GM18498 (cell line): ENCODE measurements at regions not wholly inside any gene's neighbourhood (a gene's known extent, or its start where the extent isn't known, plus 50 kb on each side); places are given as distances from the start of the nearest gene placed in this dataset.

Source experiments
- ATAC-seq: cut with Tn5 transposase; IDR thresholded peaks from one replicate; pipeline ENCODE4 v1.9.1; 2021; ENCODE audit warnings: mild to moderate bottlenecking, moderate library complexity; ENCODE audit not compliant: unreplicated experiment

DNA sequence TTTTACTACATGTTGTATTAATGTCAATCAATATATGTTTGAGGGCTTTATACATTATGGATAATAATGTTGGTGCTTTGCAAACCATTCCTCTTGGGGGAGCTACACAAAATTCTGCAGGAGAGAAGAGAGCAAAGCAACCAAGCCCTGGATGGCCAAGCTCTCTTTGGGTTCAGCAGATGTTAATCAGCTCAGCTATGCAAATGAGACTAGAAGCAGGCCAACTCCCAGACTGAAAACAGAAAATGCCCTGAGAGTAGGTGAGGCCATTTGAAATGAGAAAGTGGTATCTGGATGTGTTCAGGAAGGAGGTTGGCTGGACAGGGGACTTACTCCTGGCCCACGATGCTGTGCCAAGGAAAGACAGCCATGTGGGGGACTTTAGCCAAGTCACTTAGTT lies 387.0 kb downstream of the BCOR start:
- ATAC-seq: no peak

DNA sequence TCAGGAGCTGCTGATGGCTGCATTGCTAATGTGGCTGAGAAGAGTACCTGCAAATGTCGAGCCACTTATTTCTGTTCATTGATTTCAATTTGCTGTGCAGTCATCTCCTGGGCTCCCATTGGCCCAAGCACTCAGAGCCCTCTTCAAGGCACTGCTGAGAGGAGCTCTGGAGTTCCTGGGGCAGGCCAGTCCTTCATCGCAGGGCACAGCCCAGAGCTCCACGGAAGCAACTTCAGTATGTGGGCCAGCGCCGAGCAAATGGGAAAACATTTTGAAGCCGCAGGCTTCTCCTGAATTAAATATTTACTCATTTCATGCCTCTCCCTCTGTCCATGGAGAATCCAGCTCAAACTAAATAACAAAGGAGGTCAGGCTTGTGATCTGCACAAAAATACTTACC lies 383.3 kb downstream of the BCOR start:
- no peak for ATAC-seq

DNA sequence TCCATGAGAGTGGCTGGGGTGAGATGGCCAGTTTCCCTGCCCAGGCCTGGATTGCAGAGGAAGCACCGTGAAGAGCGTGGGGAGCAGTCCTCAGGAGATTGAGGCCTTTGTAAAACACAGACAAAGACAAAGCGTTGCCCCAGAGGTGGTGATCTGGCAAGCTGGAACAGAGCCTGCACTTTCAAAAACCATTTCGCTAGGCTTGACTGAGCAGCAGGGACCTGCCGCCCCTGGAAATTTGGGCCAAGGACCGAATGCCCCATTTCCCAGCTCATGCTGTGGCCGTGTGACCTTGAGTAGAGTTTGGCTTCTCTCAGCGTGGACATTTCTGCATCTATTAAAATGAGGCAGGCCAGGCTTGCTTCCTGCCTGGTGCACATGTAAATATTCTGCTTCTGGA lies 381.4 kb downstream of the BCOR start:
- ATAC-seq: no peak

GRCh38 chrX:39716802-39717540 lies 380.8 kb downstream of the BCOR start:
- no peak for ATAC-seq

DNA sequence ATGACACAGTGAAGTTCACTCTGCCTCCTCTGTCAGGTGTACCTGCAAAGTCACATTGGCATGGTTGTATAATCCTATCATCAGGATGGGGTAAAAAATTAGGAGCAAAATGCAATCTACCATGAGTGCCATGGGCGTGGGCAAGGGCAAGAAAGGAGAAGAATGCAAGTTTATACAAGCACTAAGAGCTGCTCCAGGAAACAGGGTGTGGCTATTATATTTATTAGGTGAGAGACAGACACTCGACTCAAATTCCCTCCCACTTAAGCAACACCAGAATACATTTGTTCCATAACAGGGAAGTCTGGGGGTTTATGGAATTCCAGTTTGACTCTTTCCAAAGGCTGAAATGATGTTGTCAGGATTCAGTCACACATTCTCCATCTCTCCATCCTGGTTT lies 378.8 kb downstream of the BCOR start:
- ATAC-seq: no peak

GRCh38 chrX:39720945-39721344 lies 376.8 kb downstream of the BCOR start:
- no peak for ATAC-seq

DNA sequence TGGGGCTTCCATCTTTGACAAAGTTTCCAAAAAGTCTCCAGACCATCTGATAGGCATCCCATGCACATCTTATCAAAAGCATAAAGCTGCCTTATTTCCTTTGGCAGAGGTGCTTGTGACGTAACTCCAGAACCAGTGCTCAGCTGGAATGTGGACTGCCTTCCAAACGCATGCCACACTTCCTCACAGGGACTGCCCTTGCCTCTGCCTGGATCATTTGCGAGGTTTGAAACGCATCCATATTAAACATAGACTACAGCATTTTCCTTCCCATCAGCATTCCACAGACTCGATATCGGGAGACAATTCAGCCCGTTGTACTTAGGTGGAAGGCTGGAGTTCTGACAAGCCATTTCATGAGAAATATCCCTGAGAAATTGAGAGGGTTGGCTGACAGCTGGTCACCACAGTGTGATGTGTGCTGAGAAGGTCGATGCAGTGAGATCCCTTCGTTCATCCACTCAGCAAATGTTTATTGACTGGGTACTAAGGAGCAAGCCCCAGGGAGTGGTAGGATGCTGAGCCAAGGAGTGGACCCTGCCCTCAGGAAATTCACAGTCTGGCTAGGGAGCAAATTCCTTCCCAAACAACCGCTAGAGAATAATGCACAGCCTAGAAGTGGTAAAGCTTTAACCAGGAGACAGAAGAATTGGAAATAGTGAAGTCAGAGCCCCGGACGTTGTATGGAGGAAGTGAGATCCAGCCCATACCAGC lies 376.0 kb downstream of the BCOR start:
- ATAC-seq: no peak

- no peak for ATAC-seq
Observed at GRCh38 chrX:39724544-39724943, 373.2 kb downstream of the BCOR start.

DNA sequence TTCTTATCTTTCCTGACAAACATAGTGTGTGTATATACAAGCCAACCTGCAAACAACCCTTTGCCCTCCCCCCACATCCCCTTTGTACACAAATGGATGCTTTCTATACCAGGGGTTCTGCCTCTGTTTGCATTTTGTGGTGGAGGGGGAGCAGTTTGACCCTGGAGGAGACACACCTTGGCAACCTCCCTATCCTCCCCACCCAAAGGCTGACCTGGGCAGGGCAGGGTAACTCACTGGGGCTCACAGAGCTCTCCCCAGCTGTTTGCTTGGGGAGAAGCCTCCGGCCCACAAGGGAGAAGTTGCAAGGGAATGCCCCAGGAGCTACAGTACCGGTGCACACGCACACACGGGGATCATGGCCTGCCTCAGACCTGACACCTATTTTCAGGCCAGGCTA lies 372.6 kb downstream of the BCOR start:
- ATAC-seq: no peak

- no peak for ATAC-seq
Observed at GRCh38 chrX:39725928-39726619, 371.7 kb downstream of the BCOR start.

GRCh38 chrX:39726771-39727170 lies 371.0 kb downstream of the BCOR start:
- no peak for ATAC-seq

GRCh38 chrX:39728025-39728424 lies 369.7 kb downstream of the BCOR start:
- ATAC-seq: no peak

DNA sequence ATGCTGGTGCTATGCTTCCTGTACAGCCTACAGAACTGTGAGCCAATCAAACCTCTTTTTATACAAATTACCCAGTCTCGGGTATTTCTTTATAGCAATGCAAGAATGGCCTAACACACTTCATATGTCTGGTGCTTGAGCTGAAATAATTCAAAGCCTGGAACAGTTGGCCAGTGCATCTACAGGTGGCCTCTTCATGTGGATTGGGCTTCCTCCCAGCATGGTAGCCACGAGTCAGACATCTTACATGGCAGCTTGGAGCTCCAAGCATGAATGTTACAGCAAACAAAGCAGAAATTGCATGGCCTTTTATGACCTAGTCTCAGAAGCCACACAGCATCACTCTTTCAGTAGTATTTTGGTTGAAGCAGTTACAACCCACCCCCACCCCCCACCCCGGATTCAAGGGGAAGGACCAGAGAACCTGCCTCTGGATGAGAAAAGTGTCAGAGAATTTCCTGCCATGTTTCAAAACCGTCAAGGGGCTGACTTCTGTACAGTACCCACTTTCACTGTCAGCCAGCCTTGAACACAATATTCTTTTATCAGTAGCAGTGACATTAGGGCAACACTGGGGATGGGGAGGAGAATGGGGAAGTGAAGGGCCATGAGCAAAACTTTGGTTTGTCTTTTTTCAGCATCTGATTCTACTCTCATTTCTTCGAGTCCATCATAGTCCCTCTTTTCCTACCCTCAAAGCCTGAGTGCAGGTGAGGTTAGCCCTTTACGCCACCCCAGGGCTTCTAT lies 368.7 kb downstream of the BCOR start:
- ATAC-seq: no peak

- ATAC-seq: no peak
Observed at GRCh38 chrX:39729981-39730661, 367.6 kb downstream of the BCOR start.

DNA sequence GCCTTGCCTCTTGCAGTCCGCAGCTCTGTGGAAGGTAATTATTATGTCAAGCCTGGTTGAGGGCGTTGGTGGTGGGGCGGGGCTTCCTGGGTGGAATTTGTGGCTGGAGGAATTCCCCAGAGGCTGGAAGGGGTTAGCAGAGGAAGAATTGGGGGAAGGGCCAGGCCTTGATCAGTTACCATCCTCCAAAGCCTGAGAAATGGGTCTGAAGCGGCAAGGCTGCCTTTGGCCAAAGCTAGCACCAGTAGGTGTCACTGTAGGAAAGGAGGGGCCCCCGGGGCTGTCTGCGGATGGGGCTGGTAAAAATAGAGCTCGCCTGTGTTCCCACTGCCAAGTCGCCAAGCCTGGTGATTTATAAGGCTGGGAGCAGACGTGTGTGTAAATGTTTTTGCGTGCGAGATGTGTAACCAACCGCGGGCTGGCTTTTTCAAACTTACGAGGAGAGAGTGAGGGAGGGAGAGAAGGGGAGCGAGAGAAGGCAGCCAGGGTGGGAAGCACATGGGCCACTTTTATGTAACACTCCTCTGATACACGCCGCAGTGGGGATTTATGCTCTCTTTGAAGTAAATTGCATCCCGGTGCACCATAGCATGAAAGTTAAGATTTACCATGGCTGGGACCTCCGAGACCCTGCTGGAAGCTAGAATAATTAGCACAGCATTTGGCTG lies 367.0 kb downstream of the BCOR start:
- no peak for ATAC-seq

DNA sequence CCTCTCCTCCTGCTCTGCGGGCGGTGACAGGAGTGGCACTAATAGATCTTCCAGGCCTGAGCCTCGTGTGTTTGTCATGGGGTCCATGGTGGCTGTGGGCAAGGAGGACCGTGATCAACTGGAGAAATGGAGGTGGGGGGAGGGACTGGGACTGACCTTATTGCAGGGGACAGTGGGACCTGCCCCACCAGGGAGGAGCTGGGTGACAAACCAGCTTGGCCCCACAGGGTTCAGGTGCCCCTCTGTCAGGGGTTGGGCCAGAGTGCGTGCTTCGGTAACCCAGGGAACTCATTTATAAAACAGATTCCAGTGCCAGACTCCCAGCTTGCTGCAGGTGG lies 366.5 kb downstream of the BCOR start:
- no peak for ATAC-seq

- no peak for ATAC-seq
Observed at GRCh38 chrX:39731735-39732134, 366.0 kb downstream of the BCOR start.

DNA sequence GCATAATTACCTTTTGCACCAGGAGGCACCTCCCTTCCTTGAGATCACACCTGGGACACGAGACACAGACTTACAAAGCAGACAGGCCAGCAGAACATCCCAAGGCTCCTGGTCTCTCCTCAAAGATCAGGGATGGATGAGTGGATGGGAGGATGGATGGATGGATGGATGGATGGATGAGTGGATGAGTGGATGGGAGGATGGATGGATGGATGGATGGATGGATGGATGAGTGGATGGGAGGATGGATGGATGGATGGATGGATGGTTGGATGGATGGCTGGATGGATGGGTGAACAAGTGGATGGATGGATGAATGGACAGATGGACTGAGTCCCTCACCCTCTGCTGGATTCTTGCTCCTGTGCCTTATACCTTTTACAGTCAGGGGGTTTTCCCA lies 364.0 kb downstream of the BCOR start:
- no peak for ATAC-seq

GRCh38 chrX:39734174-39734776 lies 363.5 kb downstream of the BCOR start:
- no peak for ATAC-seq
